Hypothalamus (tissue), 51 donors: ENCODE measurements at regions not wholly inside any gene's neighbourhood (a gene's known extent, or its start where the extent isn't known, plus 50 kb on each side); places are given as distances from the start of the nearest gene placed in this dataset.

Experiments used
- DNase-seq, 51 donors: peaks; one replicate each; lab custom pipeline; 2025; lab: John Stamatoyannopoulos, UW

GRCh38 chr3:1938975-1939374, 159.7 kb upstream of the CNTN4 start:
- no peak for DNase-seq

GRCh38 chr3:1942781-1943180, 155.9 kb upstream of the CNTN4 start:
- DNase-seq: no peak

- DNase-seq: no peak
Measured at GRCh38 chr3:1943395-1944118, 155.1 kb upstream of the CNTN4 start.

- DNase-seq: no peak
Measured at GRCh38 chr3:1945698-1946097, 153.0 kb upstream of the CNTN4 start.

- DNase-seq: peak in 23 of 51 donors; percentile 1 to 62 (median 9)
Measured at GRCh38 chr3:1953536-1953935, 145.1 kb upstream of the CNTN4 start.

GRCh38 chr3:1954632-1955031, 144.0 kb upstream of the CNTN4 start:
- no peak for DNase-seq

GRCh38 chr3:1955170-1955569, 143.5 kb upstream of the CNTN4 start:
- no peak for DNase-seq

- no peak for DNase-seq
Measured at GRCh38 chr3:1955750-1956149, 142.9 kb upstream of the CNTN4 start.

- DNase-seq: no peak
Measured at GRCh38 chr3:1960506-1960905, 138.2 kb upstream of the CNTN4 start.

GRCh38 chr3:1962396-1963088, 136.1 kb upstream of the CNTN4 start:
- no peak for DNase-seq

GRCh38 chr3:1963896-1964295, 134.8 kb upstream of the CNTN4 start:
- DNase-seq: no peak

GRCh38 chr3:1967525-1967924, 131.1 kb upstream of the CNTN4 start:
- no peak for DNase-seq

GRCh38 chr3:1969281-1969680, 129.4 kb upstream of the CNTN4 start:
- DNase-seq: no peak

- no peak for DNase-seq
Measured at GRCh38 chr3:1971780-1972179, 126.9 kb upstream of the CNTN4 start.

- DNase-seq: no peak
Measured at GRCh38 chr3:1979961-1980615, 118.6 kb upstream of the CNTN4 start.

GRCh38 chr3:1987980-1988379, 110.7 kb upstream of the CNTN4 start:
- peak in 1 of 51 donors; percentile 7 for DNase-seq

GRCh38 chr3:1998739-1999138, 99.9 kb upstream of the CNTN4 start:
- no peak for DNase-seq

- DNase-seq: no peak
Measured at GRCh38 chr3:2001306-2002108, 97.2 kb upstream of the CNTN4 start.

GRCh38 chr3:2023959-2024358, 74.7 kb upstream of the CNTN4 start:
- no peak for DNase-seq

- no peak for DNase-seq
Measured at GRCh38 chr3:2024713-2025112, 74.0 kb upstream of the CNTN4 start.

- DNase-seq: no peak
Measured at GRCh38 chr3:2029559-2029958, 69.1 kb upstream of the CNTN4 start.
